Right atrium auricular region (tissue), 2 donors: ENCODE measurements at regions not wholly inside any gene's neighbourhood (a gene's known extent, or its start where the extent isn't known, plus 50 kb on each side); places are given as distances from the start of the nearest gene placed in this dataset.

Experiments used
- DNase-seq: peaks from one replicate; pipeline ENCODE4 v3.0.0-alpha.2; 2019; ENCODE audit warnings: low spot score
- H3K27ac ChIP-seq, 2 donors: fragments of 200-600 bp; sonication (generic); 1 replicate in 1 of 2; 2 replicates in 1 of 2; pipeline ENCODE4 v1.5.1; 2016 to 2019
- H3K27me3 ChIP-seq, 2 donors: fragments of 200-600 bp; sonication (generic); one replicate each; pipeline versions ENCODE4 v1.5.1 to v1.6.0; 2017 to 2019
- H3K36me3 ChIP-seq: fragments of 200-600 bp; sonication (generic); one replicate; pipeline ENCODE4 v1.5.1; 2016
- H3K4me1 ChIP-seq, 2 donors: fragments of 200-600 bp; sonication (generic); one replicate each; pipeline versions ENCODE4 v1.5.1 to v1.6.0; 2017 to 2019
- H3K4me3 ChIP-seq, 2 donors: fragments of 200-600 bp; sonication (generic); 1 replicate in 1 of 2; 2 replicates in 1 of 2; pipeline ENCODE4 v1.5.1; 2017 to 2019; ENCODE audit warnings: mild to moderate bottlenecking in 1 of 2, moderate library complexity in 1 of 2
- H3K9me3 ChIP-seq, 2 donors: fragments of 200-600 bp; sonication (generic); one replicate each; pipeline ENCODE4 v1.5.1; 2019
- CTCF ChIP-seq, 2 donors: fragments of 200-600 bp; sonication (generic); IDR thresholded peaks; one replicate each; pipeline ENCODE4 v1.5.1; 2019; ENCODE audit warnings: antibody characterized with exemption in 2 of 2

GRCh38 chr11:35056391-35057093 lies 82.4 kb upstream of the CD44 start:
- Histone ChIP-seq H3K4me1 (no peaks in the 10 kb centered on the region), H3K36me3 (no peaks in the 10 kb centered on the region), H3K4me3 (no peak overlapping the region), H3K9me3 (no peaks in the 10 kb centered on the region), H3K27me3 (no peaks in the 10 kb centered on the region), H3K27ac (no peak overlapping the region)
- TF ChIP-seq CTCF (IDR thresholded peaks at IDR 0.05): no peak
- DNase-seq: no peak

GRCh38 chr11:35057926-35058668 lies 80.9 kb upstream of the CD44 start:
- no peak overlapping the region for H3K4me3 ChIP-seq
- DNase-seq: no peak
- H3K4me1 ChIP-seq: no peaks in the 10 kb centered on the region
- no peaks in the 10 kb centered on the region for H3K36me3 ChIP-seq
- no peak overlapping the region for H3K27ac ChIP-seq
- H3K9me3 ChIP-seq: no peaks in the 10 kb centered on the region
- no peaks in the 10 kb centered on the region for H3K27me3 ChIP-seq
- TF ChIP-seq CTCF (IDR thresholded peaks at IDR 0.05): no peak

GRCh38 chr11:35058669-35059434 lies 80.1 kb upstream of the CD44 start:
- TF ChIP-seq CTCF (IDR thresholded peaks at IDR 0.05): no peak
- Histone ChIP-seq H3K4me1 (no peaks in the 10 kb centered on the region), H3K36me3 (no peaks in the 10 kb centered on the region), H3K4me3 (no peak overlapping the region), H3K9me3 (no peaks in the 10 kb centered on the region), H3K27me3 (no peaks in the 10 kb centered on the region), H3K27ac (no peak overlapping the region)
- no peak for DNase-seq

GRCh38 chr11:35061516-35062440 lies 77.2 kb upstream of the CD44 start:
- Histone ChIP-seq H3K4me1 (peaks cover 0 to 9% of the 10 kb centered on the region in 2 donors), H3K36me3 (no peaks in the 10 kb centered on the region)
- no peak for TF ChIP-seq CTCF (IDR thresholded peaks at IDR 0.05)

GRCh38 chr11:35063488-35063931 lies 75.5 kb upstream of the CD44 start:
- H3K36me3 ChIP-seq: no peaks in the 10 kb centered on the region
- no peaks in the 10 kb centered on the region for H3K27me3 ChIP-seq
- H3K9me3 ChIP-seq: no peaks in the 10 kb centered on the region
- H3K27ac ChIP-seq: no peak overlapping the region
- no peak for DNase-seq
- H3K4me1 ChIP-seq: peaks cover 0 to 9% of the 10 kb centered on the region in 2 donors
- TF ChIP-seq CTCF (IDR thresholded peaks at IDR 0.05): no peak
- H3K4me3 ChIP-seq: no peak overlapping the region

More at GRCh38 chr11:35061516-35062440, 77.2 kb upstream of the CD44 start:
- no peak for DNase-seq
- Histone ChIP-seq H3K27ac (no peak overlapping the region), H3K9me3 (no peaks in the 10 kb centered on the region), H3K4me3 (no peak overlapping the region), H3K27me3 (no peaks in the 10 kb centered on the region)
